Prostate gland (tissue), 2 donors: ENCODE measurements at regions not wholly inside any gene's neighbourhood (a gene's known extent, or its start where the extent isn't known, plus 50 kb on each side); places are given as distances from the start of the nearest gene placed in this dataset.

Experiments used
- POLR2A ChIP-seq: fragments of 450-650 bp; IDR thresholded peaks from one replicate; pipeline ENCODE4 v1.6.1; 2016; ENCODE audit warnings: antibody characterized with exemption, mild to moderate bottlenecking
- POLR2AphosphoS5 ChIP-seq: sonication (generic); formaldehyde crosslinking; IDR thresholded peaks from one replicate; pipeline ENCODE4 v1.6.1; 2017; ENCODE audit warnings: antibody characterized with exemption
- TF ChIP-seq, protein P1 (sequence below), 4 experiments: fragments of 200-600 bp in 2 of 4; fragments of 450-650 bp in 2 of 4; sonication (generic) in 2 of 4; IDR thresholded peaks; 1 replicate in 3 of 4; 2 replicates in 1 of 4; pipeline ENCODE4 v1.5.1; 2016 to 2019; ENCODE audit warnings: antibody characterized with exemption in 4 of 4, mild to moderate bottlenecking in 2 of 4, moderate library complexity in 2 of 4

DNA sequence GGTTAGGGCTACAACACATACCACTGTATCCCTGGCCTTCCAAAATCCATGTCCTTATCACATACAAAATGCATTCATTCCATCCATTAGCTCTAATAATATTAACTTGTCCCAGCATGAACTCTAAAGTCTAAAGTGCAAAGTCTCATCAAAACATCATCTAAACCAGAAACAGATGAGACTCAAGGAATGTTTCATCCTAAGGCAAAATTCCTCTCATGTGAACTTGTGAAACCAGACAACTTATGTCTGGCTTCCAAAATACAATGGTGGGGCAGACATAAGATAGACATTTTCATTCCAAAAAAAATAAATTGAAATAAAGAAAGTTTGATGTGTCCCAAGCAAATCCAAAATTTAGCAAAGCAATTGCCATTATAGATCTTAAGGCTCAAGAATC lies 257.4 kb downstream of the HTR1B start:
- TF ChIP-seq, protein P1, sequence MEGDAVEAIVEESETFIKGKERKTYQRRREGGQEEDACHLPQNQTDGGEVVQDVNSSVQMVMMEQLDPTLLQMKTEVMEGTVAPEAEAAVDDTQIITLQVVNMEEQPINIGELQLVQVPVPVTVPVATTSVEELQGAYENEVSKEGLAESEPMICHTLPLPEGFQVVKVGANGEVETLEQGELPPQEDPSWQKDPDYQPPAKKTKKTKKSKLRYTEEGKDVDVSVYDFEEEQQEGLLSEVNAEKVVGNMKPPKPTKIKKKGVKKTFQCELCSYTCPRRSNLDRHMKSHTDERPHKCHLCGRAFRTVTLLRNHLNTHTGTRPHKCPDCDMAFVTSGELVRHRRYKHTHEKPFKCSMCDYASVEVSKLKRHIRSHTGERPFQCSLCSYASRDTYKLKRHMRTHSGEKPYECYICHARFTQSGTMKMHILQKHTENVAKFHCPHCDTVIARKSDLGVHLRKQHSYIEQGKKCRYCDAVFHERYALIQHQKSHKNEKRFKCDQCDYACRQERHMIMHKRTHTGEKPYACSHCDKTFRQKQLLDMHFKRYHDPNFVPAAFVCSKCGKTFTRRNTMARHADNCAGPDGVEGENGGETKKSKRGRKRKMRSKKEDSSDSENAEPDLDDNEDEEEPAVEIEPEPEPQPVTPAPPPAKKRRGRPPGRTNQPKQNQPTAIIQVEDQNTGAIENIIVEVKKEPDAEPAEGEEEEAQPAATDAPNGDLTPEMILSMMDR (IDR thresholded peaks at IDR 0.05): no peak
- TF ChIP-seq POLR2AphosphoS5 (no peak), POLR2A (no peak)
